GM21528 (cell line): ENCODE measurements at regions not wholly inside any gene's neighbourhood (a gene's known extent, or its start where the extent isn't known, plus 50 kb on each side); places are given as distances from the start of the nearest gene placed in this dataset.
"Not testable (repeated sequence)": the region's sequence is repeated elsewhere in the genome, so short reads cannot be mapped to it uniquely, and the experiment has no call there.

ENCODE experiments used
- ATAC-seq: cut with Tn5 transposase; IDR thresholded peaks from one replicate; pipeline ENCODE4 v1.9.1; 2021; ENCODE audit warnings: mild to moderate bottlenecking, moderate library complexity; ENCODE audit not compliant: unreplicated experiment, low FRiP score

- no peak for ATAC-seq
Observed at GRCh38 chr1:193937308-193937707, 750.9 kb upstream of the B3GALT2 start.

- no peak for ATAC-seq
Observed at GRCh38 chr1:193932979-193933378, 746.6 kb upstream of the B3GALT2 start.

DNA sequence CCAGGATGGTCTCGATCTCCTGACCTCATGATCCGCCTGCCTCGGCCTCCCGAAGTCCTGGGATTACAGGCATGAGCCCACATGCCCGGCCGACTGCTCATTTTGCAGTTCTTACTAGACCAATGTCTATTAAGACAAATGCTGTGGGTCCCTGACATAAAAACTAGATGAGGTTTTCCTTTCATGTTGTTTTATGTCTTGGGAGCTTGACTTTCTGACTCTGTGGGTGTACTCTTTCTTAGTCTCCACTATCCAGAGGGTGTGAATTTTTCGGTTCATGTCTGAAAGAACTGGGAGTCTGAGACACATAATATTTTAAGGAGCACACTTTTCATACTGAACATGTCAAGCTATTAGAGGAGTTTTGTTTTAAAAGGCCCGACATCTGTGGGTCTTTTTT, 744.9 kb upstream of the B3GALT2 start:
- no peak for ATAC-seq

GRCh38 chr1:193929374-193930033, 743.1 kb upstream of the B3GALT2 start:
- ATAC-seq, result no peak

GRCh38 chr1:193927550-193927949, 741.1 kb upstream of the B3GALT2 start:
- ATAC-seq, result no peak

DNA sequence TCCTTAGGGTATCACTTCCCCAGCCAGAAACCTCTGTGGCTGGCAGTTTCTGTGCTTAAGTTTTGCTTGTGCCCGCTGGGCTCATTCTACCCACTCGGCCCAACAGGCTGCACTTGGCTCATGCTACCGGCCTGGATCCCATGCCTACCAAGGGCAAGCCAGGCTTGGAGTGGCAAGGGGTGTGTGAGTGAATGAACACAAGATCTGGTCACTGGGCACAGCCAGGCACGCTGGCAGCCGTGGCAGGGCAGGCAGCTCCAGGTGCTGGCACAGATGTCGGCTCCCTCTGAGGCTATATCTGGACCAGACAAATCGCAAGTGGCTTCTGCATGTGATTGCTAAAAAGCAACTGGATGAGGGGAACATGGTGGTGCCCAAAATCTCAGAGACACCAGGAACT, 740.5 kb upstream of the B3GALT2 start:
- no peak for ATAC-seq

- no peak for ATAC-seq
Observed at GRCh38 chr1:193919827-193920226, 733.4 kb upstream of the B3GALT2 start.

- ATAC-seq, result no peak
Observed at GRCh38 chr1:193916452-193916851, 730.0 kb upstream of the B3GALT2 start.

GRCh38 chr1:193914871-193915270, 728.5 kb upstream of the B3GALT2 start:
- no peak for ATAC-seq

DNA sequence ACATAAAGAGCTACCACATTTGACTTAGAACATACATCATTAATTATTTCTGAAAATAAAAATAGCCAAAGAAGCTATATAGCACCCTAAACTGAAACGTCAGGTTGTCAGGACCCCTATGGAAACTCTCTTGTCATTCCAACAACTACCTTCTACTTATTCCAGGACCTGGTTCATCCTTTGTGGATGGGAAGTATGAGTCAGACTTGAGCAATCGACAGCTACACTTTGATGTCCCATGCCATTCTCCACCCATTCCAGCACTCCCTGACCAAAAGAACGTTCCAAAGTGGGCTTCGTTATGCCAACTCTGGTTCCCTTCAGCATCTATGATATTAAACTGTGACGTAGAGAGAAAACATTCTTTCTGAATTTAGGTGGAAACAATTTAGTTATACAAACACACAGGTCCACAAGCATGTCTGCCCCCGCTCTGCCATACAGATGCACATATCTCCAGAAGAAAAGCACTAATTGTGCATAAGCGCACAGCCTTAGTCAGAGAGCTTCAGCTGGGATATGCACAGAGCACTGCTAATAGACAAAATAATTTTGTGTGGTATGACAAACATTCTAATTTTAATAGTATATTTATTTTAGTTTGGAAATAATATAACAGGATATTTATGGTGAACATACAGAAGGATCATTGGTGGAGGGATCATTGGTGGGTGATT, 723.1 kb upstream of the B3GALT2 start:
- ATAC-seq, result no peak

GRCh38 chr1:193905288-193906085, 719.1 kb upstream of the B3GALT2 start:
- ATAC-seq, result no peak

GRCh38 chr1:193891788-193892187, 705.4 kb upstream of the B3GALT2 start:
- no peak for ATAC-seq

GRCh38 chr1:193890935-193891334, 704.5 kb upstream of the B3GALT2 start:
- no peak for ATAC-seq

DNA sequence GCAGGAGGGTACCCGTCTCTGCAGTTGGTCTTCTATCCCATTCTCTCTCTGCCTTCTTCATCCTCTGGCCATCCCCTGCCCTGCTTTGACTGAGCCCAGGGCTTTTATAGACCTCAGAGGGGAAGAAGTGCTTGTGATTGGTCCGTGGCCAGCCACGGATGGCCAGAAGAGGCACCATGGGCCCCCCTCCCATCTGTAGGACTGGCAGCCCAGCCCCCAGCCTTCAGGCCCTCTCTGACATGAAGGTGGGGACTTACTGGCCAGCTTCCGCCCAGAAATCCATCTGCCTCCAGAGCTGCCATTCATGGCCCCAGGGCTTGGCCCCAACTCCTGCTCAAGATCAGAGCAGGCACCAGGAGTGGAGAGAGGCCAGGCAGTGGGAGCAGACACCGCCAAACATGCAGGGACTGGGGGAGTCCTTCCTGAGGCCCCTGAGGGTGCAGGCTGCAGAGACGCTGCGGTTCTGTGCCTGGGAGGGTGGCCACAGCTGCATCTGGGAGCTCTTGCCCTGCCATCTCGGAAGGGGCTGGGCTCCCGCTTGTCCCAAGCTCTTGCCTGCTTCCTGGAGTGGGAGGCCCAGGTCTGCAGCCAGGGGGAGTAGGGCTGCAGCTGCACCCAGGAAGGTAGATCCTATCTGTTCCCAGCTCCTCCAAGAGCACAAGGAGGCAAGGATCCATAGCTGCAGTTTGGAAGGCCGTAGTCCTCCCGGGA, 698.6 kb upstream of the B3GALT2 start:
- no peak for ATAC-seq

- not testable (repeated sequence) for ATAC-seq
Observed at GRCh38 chr1:193877920-193878319, 691.5 kb upstream of the B3GALT2 start.

DNA sequence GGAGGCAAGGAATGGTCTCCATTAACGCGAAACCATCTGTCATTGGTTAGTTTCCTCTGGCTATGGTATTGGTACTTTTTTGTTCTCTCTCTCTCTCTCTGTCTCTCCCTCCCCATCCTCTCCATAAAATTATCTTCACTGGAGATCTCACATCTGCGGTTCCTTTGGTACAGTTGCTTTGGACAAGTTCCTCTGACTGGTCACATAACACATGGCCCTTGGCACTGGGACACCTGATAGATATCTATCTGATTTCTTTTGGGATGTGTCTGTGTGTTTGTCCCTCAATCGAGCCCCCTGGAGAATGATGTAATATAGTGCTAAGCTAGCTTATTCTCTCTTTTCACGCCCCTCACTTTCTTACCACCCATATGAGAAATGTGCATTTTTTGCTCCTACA, 682.0 kb upstream of the B3GALT2 start:
- ATAC-seq, result no peak

GRCh38 chr1:193856261-193856660, 669.8 kb upstream of the B3GALT2 start:
- no peak for ATAC-seq

DNA sequence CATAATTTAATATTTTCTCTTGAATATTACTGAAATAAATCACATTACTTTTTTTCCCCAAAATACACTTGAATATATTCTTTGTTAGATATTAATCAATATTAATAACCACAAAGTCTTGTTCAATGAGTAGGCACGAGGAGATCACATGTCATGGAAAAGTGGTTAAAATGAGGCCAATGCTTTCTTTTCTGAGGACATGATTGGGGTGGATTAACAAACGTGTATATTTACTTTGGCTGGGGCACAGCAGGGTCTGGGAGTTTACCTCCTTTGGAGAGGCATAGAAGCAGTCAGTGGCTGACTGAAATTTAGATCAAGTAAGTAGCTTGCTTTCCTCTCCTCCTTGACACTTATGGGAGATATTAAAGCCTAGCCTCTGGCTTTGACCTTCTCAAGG, 664.3 kb upstream of the B3GALT2 start:
- no peak for ATAC-seq

- ATAC-seq, result no peak
Observed at GRCh38 chr1:193846876-193847604, 660.6 kb upstream of the B3GALT2 start.

GRCh38 chr1:193846411-193846810, 660.0 kb upstream of the B3GALT2 start:
- ATAC-seq, result no peak
